Upper lobe of right lung (tissue), 1 donor: ENCODE measurements at regions not wholly inside any gene's neighbourhood (a gene's known extent, or its start where the extent isn't known, plus 50 kb on each side); places are given as distances from the start of the nearest gene placed in this dataset.
A peak's percentile ranks its signal among the peaks of the same experiment; 100 is the strongest.

Source experiments
- ATAC-seq: fragments of 200-7000 bp; cut with Tn5 transposase; one replicate; pipeline ENCODE4 v1.9.1; 2020; ENCODE audit warnings: mild to moderate bottlenecking, moderate library complexity
- DNase-seq: peaks from one replicate; pipeline ENCODE4 v3.0.0-alpha.2; 2020
- H3K27ac ChIP-seq: fragments of 200-600 bp; one replicate; pipeline ENCODE4 v1.8.0; 2022
- H3K27me3 ChIP-seq: fragments of 200-600 bp; one replicate; pipeline ENCODE4 v1.8.0; 2022; ENCODE audit warnings: mild to moderate bottlenecking
- H3K36me3 ChIP-seq: fragments of 200-600 bp; one replicate; pipeline ENCODE4 v1.8.0; 2022
- H3K4me1 ChIP-seq: fragments of 200-600 bp; one replicate; pipeline ENCODE4 v1.8.0; 2022
- H3K4me3 ChIP-seq: fragments of 200-600 bp; one replicate; pipeline ENCODE4 v1.8.0; 2022; ENCODE audit warnings: mild to moderate bottlenecking
- H3K9me3 ChIP-seq: fragments of 200-600 bp; one replicate; pipeline ENCODE4 v1.8.0; 2022
- CTCF ChIP-seq: fragments of 200-600 bp; IDR thresholded peaks from one replicate; pipeline ENCODE4 v1.8.0; 2022; ENCODE audit warnings: antibody characterized with exemption
- intact Hi-C: fragments of 100-400 bp; cut with DNase I; formaldehyde crosslinking; loops from one replicate; pipeline ENCODE4 v1.11.0; 2022
- donor health status: DM: no; HTN: yes; CAD: no; lungs with severe emphysema.

GRCh38 chr9:126036881-126037291 lies 289.7 kb downstream of the PBX3 start:
- Histone ChIP-seq H3K4me1 (no peaks in the 10 kb centered on the region), H3K4me3 (no peak overlapping the region), H3K27me3 (no peaks in the 10 kb centered on the region), H3K27ac (no peak overlapping the region), H3K36me3 (no peaks in the 10 kb centered on the region), H3K9me3 (no peaks in the 10 kb centered on the region)
- intact Hi-C loops = no loop called here
- TF ChIP-seq CTCF = no peak
- no peak for DNase-seq
- ATAC-seq = no peak

- no peak for DNase-seq
- TF ChIP-seq CTCF = no peak
- intact Hi-C loops = no loop called here
- no peak for ATAC-seq
- Histone ChIP-seq H3K4me1 (no peaks in the 10 kb centered on the region), H3K36me3 (no peaks in the 10 kb centered on the region), H3K9me3 (no peaks in the 10 kb centered on the region), H3K27ac (no peak overlapping the region), H3K4me3 (no peak overlapping the region), H3K27me3 (no peaks in the 10 kb centered on the region)
Measured at GRCh38 chr9:126038790-126039189, 287.8 kb upstream of the MVB12B start.

- Histone ChIP-seq H3K27me3 (no peaks in the 10 kb centered on the region), H3K27ac (no peak overlapping the region), H3K4me1 (no peaks in the 10 kb centered on the region), H3K4me3 (no peak overlapping the region), H3K36me3 (no peaks in the 10 kb centered on the region), H3K9me3 (peaks cover 9% of the 10 kb centered on the region)
- intact Hi-C loops = no loop called here
- DNase-seq = no peak
- no peak for ATAC-seq
- TF ChIP-seq CTCF = no peak
Measured at GRCh38 chr9:126043681-126044080, 282.9 kb upstream of the MVB12B start.

GRCh38 chr9:126049088-126049487 lies 277.5 kb upstream of the MVB12B start:
- no peak overlapping the region for H3K27ac ChIP-seq
- peaks cover 16% of the 10 kb centered on the region for H3K27me3 ChIP-seq
- H3K9me3 ChIP-seq = peaks cover 9% of the 10 kb centered on the region
- DNase-seq = no peak
- H3K36me3 ChIP-seq = no peaks in the 10 kb centered on the region
- intact Hi-C loops = no loop called here
- no peak for ATAC-seq
- no peaks in the 10 kb centered on the region for H3K4me1 ChIP-seq
- no peak overlapping the region for H3K4me3 ChIP-seq
- TF ChIP-seq CTCF = no peak

GRCh38 chr9:126049896-126050604 lies 276.6 kb upstream of the MVB12B start:
- ATAC-seq (no peak), DNase-seq (no peak)
- Histone ChIP-seq H3K4me3 (no peak overlapping the region), H3K27ac (no peak overlapping the region), H3K4me1 (no peaks in the 10 kb centered on the region), H3K27me3 (peaks cover 16% of the 10 kb centered on the region), H3K36me3 (no peaks in the 10 kb centered on the region), H3K9me3 (peaks cover 9% of the 10 kb centered on the region)
- intact Hi-C loops = no loop called here
- TF ChIP-seq CTCF = no peak

- intact Hi-C loops = no loop called here
- H3K27ac ChIP-seq = no peak overlapping the region
- H3K36me3 ChIP-seq = no peaks in the 10 kb centered on the region
- DNase-seq (peak; percentile 27), ATAC-seq (no peak)
- peaks cover 16% of the 10 kb centered on the region for H3K27me3 ChIP-seq
- no peak for TF ChIP-seq CTCF
- H3K9me3 ChIP-seq = peaks cover 7% of the 10 kb centered on the region
- H3K4me3 ChIP-seq = no peak overlapping the region
- H3K4me1 ChIP-seq = no peaks in the 10 kb centered on the region
Measured at GRCh38 chr9:126050605-126050990, 276.0 kb upstream of the MVB12B start.
